Activated CD4-positive, CD25-positive, alpha-beta regulatory T cell (primary cell): ENCODE measurements at regions not wholly inside any gene's neighbourhood (a gene's known extent, or its start where the extent isn't known, plus 50 kb on each side); places are given as distances from the start of the nearest gene placed in this dataset.
"Not testable (repeated sequence)": the region's sequence is repeated elsewhere in the genome, so short reads cannot be mapped to it uniquely, and the experiment has no call there.

Source experiments
- DNase-seq, 4 experiments: peaks; one replicate each; lab custom pipeline; 2025; lab: John Stamatoyannopoulos, UW

- DNase-seq = no peak
Measured at GRCh38 chr5:174522480-174523260, 201.7 kb upstream of the MSX2 start.

GRCh38 chr5:174523311-174524071 is 200.9 kb upstream of the MSX2 start:
- DNase-seq = no peak

- no peak for DNase-seq
Measured at GRCh38 chr5:174524351-174524750, 200.0 kb upstream of the MSX2 start.

- DNase-seq = no peak
Measured at GRCh38 chr5:174526177-174526576, 198.2 kb upstream of the MSX2 start.

GRCh38 chr5:174527916-174528540 is 196.4 kb upstream of the MSX2 start:
- DNase-seq = no peak

- no peak for DNase-seq
Measured at GRCh38 chr5:174528821-174529544, 195.4 kb upstream of the MSX2 start.

- no peak for DNase-seq
Measured at GRCh38 chr5:174529925-174530681, 194.3 kb upstream of the MSX2 start.

- no peak for DNase-seq
Measured at GRCh38 chr5:174531782-174532191, 192.6 kb upstream of the MSX2 start.

- no peak for DNase-seq
Measured at GRCh38 chr5:174532455-174533453, 191.6 kb upstream of the MSX2 start.

GRCh38 chr5:174533751-174534241 is 190.6 kb upstream of the MSX2 start:
- DNase-seq = no peak

- no peak for DNase-seq
Measured at GRCh38 chr5:174535669-174536068, 188.7 kb upstream of the MSX2 start.

- not testable (repeated sequence) for DNase-seq
Measured at GRCh38 chr5:174539823-174540222, 184.6 kb upstream of the MSX2 start.

- DNase-seq = no peak
Measured at GRCh38 chr5:174542037-174542436, 182.3 kb upstream of the MSX2 start.

GRCh38 chr5:174542471-174542870 is 181.9 kb upstream of the MSX2 start:
- no peak for DNase-seq

- no peak for DNase-seq
Measured at GRCh38 chr5:174545926-174546325, 178.5 kb upstream of the MSX2 start.

GRCh38 chr5:174547814-174548213 is 176.6 kb upstream of the MSX2 start:
- no peak for DNase-seq

GRCh38 chr5:174549254-174549653 is 175.1 kb upstream of the MSX2 start:
- no peak for DNase-seq

GRCh38 chr5:174550026-174550425 is 174.4 kb upstream of the MSX2 start:
- no peak for DNase-seq

GRCh38 chr5:174552428-174552827 is 172.0 kb upstream of the MSX2 start:
- no peak for DNase-seq

GRCh38 chr5:174553556-174553955 is 170.8 kb upstream of the MSX2 start:
- DNase-seq = no peak
